SU-DHL-6 (cell line): ENCODE measurements at regions not wholly inside any gene's neighbourhood (a gene's known extent, or its start where the extent isn't known, plus 50 kb on each side); places are given as distances from the start of the nearest gene placed in this dataset.

Source experiments
- H2AFZ ChIP-seq: fragments of 200-600 bp; sonication (generic); 2 replicates; pipeline ENCODE4 v1.6.1; 2014; ENCODE audit warnings: low read depth, mild to moderate bottlenecking, moderate library complexity, mixed read lengths, antibody characterized with exemption, low read length; ENCODE audit not compliant: severe bottlenecking
- H3F3A ChIP-seq: fragments of 200-600 bp; shearing (Covaris generic); 2 replicates; pipeline ENCODE4 v1.6.0; 2016; ENCODE audit warnings: antibody characterized with exemption, mild to moderate bottlenecking; ENCODE audit not compliant: insufficient read depth
- H3K27ac ChIP-seq: fragments of 200-600 bp; sonication (generic); 2 replicates; pipeline ENCODE4 v1.5.1; 2016; ENCODE audit warnings: low read depth, mild to moderate bottlenecking, low read length, moderate library complexity, mixed read lengths
- H3K27me3 ChIP-seq: fragments of 200-600 bp; sonication (generic), shearing (Covaris generic); 2 replicates; pipeline ENCODE4 v1.6.0; 2014; ENCODE audit warnings: mild to moderate bottlenecking, low read length
- H3K36me3 ChIP-seq: fragments of 200-600 bp; sonication (generic); 2 replicates; pipeline ENCODE4 v1.6.1; 2014; ENCODE audit warnings: mild to moderate bottlenecking, low read length, mixed read lengths
- H3K4me2 ChIP-seq: fragments of 300-600, 200-600 bp; shearing (Covaris generic), sonication (generic); 2 replicates; pipeline ENCODE4 v1.6.0; 2014; ENCODE audit warnings: low read length, low read depth, mild to moderate bottlenecking; ENCODE audit not compliant: poor library complexity, severe bottlenecking
- H3K4me3 ChIP-seq: fragments of 200-600 bp; sonication (generic); 2 replicates; pipeline ENCODE4 v1.5.1; 2014; ENCODE audit warnings: antibody characterized with exemption, low read length, mild to moderate bottlenecking, mixed read lengths; ENCODE audit not compliant: insufficient read depth, poor library complexity, severe bottlenecking
- H3K79me2 ChIP-seq: fragments of 200-600 bp; sonication (generic); 2 replicates; pipeline ENCODE4 v1.6.1; 2014; ENCODE audit warnings: mild to moderate bottlenecking, low read length, moderate library complexity; ENCODE audit not compliant: insufficient read depth
- H3K9ac ChIP-seq: fragments of 200-600 bp; sonication (generic); 2 replicates; pipeline ENCODE4 v1.7.0; 2014; ENCODE audit warnings: mild to moderate bottlenecking, low read length
- H3K9me2 ChIP-seq: fragments of 200-600 bp; sonication (generic); replicated peaks from 2 replicates; pipeline ENCODE4 v1.6.1; 2014; ENCODE audit warnings: low read length; ENCODE audit not compliant: insufficient read depth
- H3K9me3 ChIP-seq: fragments of 200-600 bp; sonication (generic); 2 replicates; pipeline ENCODE4 v1.6.1; 2014; ENCODE audit warnings: low read length, mixed read lengths; ENCODE audit not compliant: insufficient read depth
- H4K20me1 ChIP-seq: fragments of 200-600 bp; sonication (generic); 2 replicates; pipeline ENCODE4 v1.6.1; 2014; ENCODE audit warnings: low read depth, mild to moderate bottlenecking, antibody characterized with exemption, low read length, moderate library complexity, mixed read lengths
- CTCF ChIP-seq: fragments of 200-600 bp; sonication (generic); IDR thresholded peaks from one replicate; pipeline ENCODE4 v1.5.1; 2017; ENCODE audit warnings: antibody characterized with exemption, mild to moderate bottlenecking, low read length, moderate library complexity; ENCODE audit not compliant: insufficient read depth, poor library complexity, severe bottlenecking
- EZH2phosphoT487 ChIP-seq: fragments of 200-600 bp; sonication (generic), shearing (Covaris generic); conservative IDR thresholded peaks from 2 replicates; pipeline ENCODE4 v1.6.1; 2018; ENCODE audit warnings: mild to moderate bottlenecking, antibody characterized with exemption, low read length, moderate library complexity, mixed read lengths

DNA sequence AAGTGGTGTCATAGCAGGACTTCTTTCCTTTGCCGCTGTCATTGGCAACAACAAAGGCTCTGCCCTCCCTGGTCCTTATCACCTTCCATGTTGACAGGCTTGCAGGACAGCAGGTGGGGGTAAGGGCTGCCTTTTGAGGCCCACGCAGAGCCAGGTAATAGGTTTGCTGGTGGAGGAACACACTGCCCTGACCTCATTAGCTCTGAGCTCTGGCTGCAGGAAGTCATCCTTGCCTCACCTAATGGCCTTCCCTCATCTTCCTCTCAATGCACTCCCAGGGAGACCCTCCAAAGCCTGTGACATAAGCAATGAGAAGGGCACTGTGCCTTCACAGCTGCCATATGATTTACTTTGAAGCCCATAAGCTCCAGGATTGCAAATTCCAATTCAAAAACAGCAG lies 1205.2 kb upstream of the AUTS2 start:
- no peaks in the 10 kb centered on the region for H3K79me2 ChIP-seq
- no peaks in the 10 kb centered on the region for H3K36me3 ChIP-seq
- peaks cover 7% of the 10 kb centered on the region; the same call in 1 of the 2 replicates for H3K9me3 ChIP-seq
- TF ChIP-seq CTCF (no peak), EZH2phosphoT487 (no peak)
- no peak overlapping the region for H3K27ac ChIP-seq
- no peak overlapping the region for H3K4me2 ChIP-seq
- no peaks in the 10 kb centered on the region for H4K20me1 ChIP-seq
- no peak overlapping the region for H2AFZ ChIP-seq
- H3K9ac ChIP-seq: no peak overlapping the region
- H3K4me3 ChIP-seq: no peak overlapping the region
- no peaks in the 10 kb centered on the region for H3F3A ChIP-seq
- no peaks in the 10 kb centered on the region for H3K27me3 ChIP-seq
- H3K9me2 ChIP-seq: no peaks in the 10 kb centered on the region

DNA sequence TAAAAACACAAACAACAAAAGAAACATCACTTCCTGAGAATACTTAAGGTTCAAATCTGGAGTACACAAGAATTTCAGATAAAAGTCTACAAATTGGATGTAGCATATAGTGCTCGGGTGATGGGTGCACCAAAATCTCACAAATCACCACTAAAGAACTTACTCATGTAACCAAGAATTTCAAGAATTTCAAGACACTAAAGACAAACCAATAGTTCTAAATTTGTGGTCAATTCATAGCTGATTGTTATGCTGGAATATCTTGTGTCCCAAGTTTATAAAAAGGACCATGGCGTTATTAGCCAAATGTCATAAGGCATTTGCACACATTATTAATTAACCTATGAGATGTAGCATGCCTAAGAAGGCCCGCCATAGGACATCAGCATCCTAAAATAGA lies 1204.1 kb upstream of the AUTS2 start:
- no peaks in the 10 kb centered on the region for H3F3A ChIP-seq

GRCh38 chr7:68399991-68400590 lies 1198.2 kb upstream of the AUTS2 start:
- H3K9me2 ChIP-seq: no peaks in the 10 kb centered on the region
- H3K4me3 ChIP-seq: no peak overlapping the region
- no peaks in the 10 kb centered on the region for H3F3A ChIP-seq
- TF ChIP-seq CTCF: no peak
- no peak for TF ChIP-seq EZH2phosphoT487
- H3K27ac ChIP-seq: no peak overlapping the region
- no peak overlapping the region for H2AFZ ChIP-seq
- H3K79me2 ChIP-seq: no peaks in the 10 kb centered on the region
- no peak overlapping the region for H3K9ac ChIP-seq
- no peaks in the 10 kb centered on the region for H3K9me3 ChIP-seq
- no peaks in the 10 kb centered on the region for H3K36me3 ChIP-seq
- no peaks in the 10 kb centered on the region for H4K20me1 ChIP-seq
- H3K27me3 ChIP-seq: no peaks in the 10 kb centered on the region
- no peak overlapping the region for H3K4me2 ChIP-seq

More for the DNA sequence above, 1204.1 kb upstream of the AUTS2 start:
- Histone ChIP-seq H3K9me3 (peaks cover 6% of the 10 kb centered on the region; the same call in 1 of the 2 replicates), H3K4me2 (no peak overlapping the region), H3K27ac (no peak overlapping the region), H3K27me3 (no peaks in the 10 kb centered on the region), H3K9ac (no peak overlapping the region), H3K4me3 (no peak overlapping the region), H3K9me2 (no peaks in the 10 kb centered on the region), H4K20me1 (no peaks in the 10 kb centered on the region), H3K79me2 (no peaks in the 10 kb centered on the region), H2AFZ (no peak overlapping the region), H3K36me3 (no peaks in the 10 kb centered on the region)
- no peak for TF ChIP-seq EZH2phosphoT487
- no peak for TF ChIP-seq CTCF
